22Rv1 (cell line): ENCODE measurements at regions not wholly inside any gene's neighbourhood (a gene's known extent, or its start where the extent isn't known, plus 50 kb on each side); places are given as distances from the start of the nearest gene placed in this dataset.

Experiments used
- ZFX ChIP-seq: fragments of 450-650 bp; IDR thresholded peaks from 2 replicates; pipeline ENCODE4 v1.6.1; 2017; ENCODE audit warnings: antibody characterized with exemption, borderline replicate concordance
- TF ChIP-seq, protein P1 (sequence below): fragments of 450-650 bp; IDR thresholded peaks from 2 replicates; pipeline ENCODE4 v1.5.1; 2017; ENCODE audit warnings: mild to moderate bottlenecking

- TF ChIP-seq, protein P1, sequence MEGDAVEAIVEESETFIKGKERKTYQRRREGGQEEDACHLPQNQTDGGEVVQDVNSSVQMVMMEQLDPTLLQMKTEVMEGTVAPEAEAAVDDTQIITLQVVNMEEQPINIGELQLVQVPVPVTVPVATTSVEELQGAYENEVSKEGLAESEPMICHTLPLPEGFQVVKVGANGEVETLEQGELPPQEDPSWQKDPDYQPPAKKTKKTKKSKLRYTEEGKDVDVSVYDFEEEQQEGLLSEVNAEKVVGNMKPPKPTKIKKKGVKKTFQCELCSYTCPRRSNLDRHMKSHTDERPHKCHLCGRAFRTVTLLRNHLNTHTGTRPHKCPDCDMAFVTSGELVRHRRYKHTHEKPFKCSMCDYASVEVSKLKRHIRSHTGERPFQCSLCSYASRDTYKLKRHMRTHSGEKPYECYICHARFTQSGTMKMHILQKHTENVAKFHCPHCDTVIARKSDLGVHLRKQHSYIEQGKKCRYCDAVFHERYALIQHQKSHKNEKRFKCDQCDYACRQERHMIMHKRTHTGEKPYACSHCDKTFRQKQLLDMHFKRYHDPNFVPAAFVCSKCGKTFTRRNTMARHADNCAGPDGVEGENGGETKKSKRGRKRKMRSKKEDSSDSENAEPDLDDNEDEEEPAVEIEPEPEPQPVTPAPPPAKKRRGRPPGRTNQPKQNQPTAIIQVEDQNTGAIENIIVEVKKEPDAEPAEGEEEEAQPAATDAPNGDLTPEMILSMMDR: no peak
- no peak for TF ChIP-seq ZFX
Measured at GRCh38 chr5:9829621-9830020, 199.5 kb upstream of the TAS2R1 start.
